HepG2 (cell line): ENCODE measurements at regions not wholly inside any gene's neighbourhood (a gene's known extent, or its start where the extent isn't known, plus 50 kb on each side); places are given as distances from the start of the nearest gene placed in this dataset.

Experiments used
- ATAC-seq: fragments of 200-7000 bp; cut with Tn5 transposase; 3 replicates; pipeline ENCODE4 v1.9.1; 2020; ENCODE audit warnings: mild to moderate bottlenecking, moderate library complexity
- BruUV-seq: library from RNA; stranded (reverse); fragments of 400-500 nt; replicated peaks from 2 replicates; lab custom pipeline; 2021; lab: Mats Ljungman, UMichigan
- CTCF ChIA-PET: fragments of 300-600 bp; formaldehyde crosslinking; extraction: SDS; loops from one replicate; lab custom pipeline; 2021; ENCODE audit warnings: low total read pairs, inconsistent platforms, low intra/inter-chr PET ratio; lab: Yijun Ruan, JAX
- POLR2A ChIA-PET: fragments of 350-600 bp; sonication (Branson Sonifier 250); formaldehyde crosslinking; loops from one replicate; lab custom pipeline; 2020; ENCODE audit warnings: antibody characterized with exemption, inconsistent platforms; lab: Yijun Ruan, JAX
- DNase-seq: peaks from one replicate; pipeline ENCODE4 v3.0.0-alpha.2; 2015; ENCODE audit warnings: low spot score
- FAIRE-seq: peaks from 3 replicates; lab custom pipeline; 2011; peaks lifted over from hg19 to GRCh38; lab: Jason Lieb, UNC
- H2AFZ ChIP-seq: one replicate; pipeline ENCODE4 v1.6.1; 2011; ENCODE audit warnings: low read length, inconsistent platforms
- H3K27ac ChIP-seq: fragments of 300-600 bp; 3 replicates; pipeline ENCODE4 v1.8.0; 2011; ENCODE audit warnings: mixed run types, mild to moderate bottlenecking, mixed read lengths, low read length, inconsistent platforms; ENCODE audit not compliant: insufficient read depth; ENCODE audit errors: extremely low read length
- H3K27me3 ChIP-seq, 2 experiments: fragments of 200-600 bp in 1 of 2; 2 replicates in 1 of 2; 3 replicates in 1 of 2; pipeline versions ENCODE4 v1.6.0 to v1.8.0; 2011; ENCODE audit warnings: low read length in 2 of 2, mild to moderate bottlenecking in 2 of 2, moderate library complexity in 2 of 2, inconsistent platforms in 1 of 2; ENCODE audit not compliant: insufficient read depth in 2 of 2, control insufficient read depth in 1 of 2
- H3K36me3 ChIP-seq, 2 experiments: fragments of 200-600 bp in 1 of 2; replicated peaks in 1 of 2; 2 replicates in 1 of 2; 3 replicates in 1 of 2; pipeline versions ENCODE4 v1.5.1 to v1.8.0; 2011; ENCODE audit warnings: low read length in 2 of 2, inconsistent platforms in 1 of 2; ENCODE audit not compliant: insufficient read depth in 2 of 2, control insufficient read depth in 1 of 2
- H3K4me1 ChIP-seq: 2 replicates; pipeline ENCODE4 v1.5.1; 2012; ENCODE audit warnings: low read length, inconsistent platforms; ENCODE audit not compliant: insufficient read depth
- H3K4me2 ChIP-seq: 2 replicates; pipeline ENCODE4 v1.6.0; 2011; ENCODE audit warnings: low read depth, low read length, inconsistent platforms
- H3K4me3 ChIP-seq, 3 experiments: fragments of 200-600 bp in 1 of 3; sonication (generic), shearing (Covaris generic) in 1 of 3; replicated peaks in 1 of 3; 2 replicates each; pipeline ENCODE4 v1.5.1; 2011 to 2016; ENCODE audit warnings: low read length in 3 of 3, inconsistent platforms in 2 of 3, low read depth in 2 of 3, mild to moderate bottlenecking in 2 of 3, control low read depth in 1 of 3, mixed read lengths in 1 of 3; ENCODE audit not compliant: insufficient read depth in 1 of 3
- H3K79me2 ChIP-seq: one replicate; pipeline ENCODE4 v1.6.1; 2011; ENCODE audit warnings: low read length, inconsistent platforms; ENCODE audit not compliant: insufficient read depth
- H3K9ac ChIP-seq: 2 replicates; pipeline ENCODE4 v1.6.0; 2011; ENCODE audit warnings: mild to moderate bottlenecking, low read depth, low read length, inconsistent platforms; ENCODE audit not compliant: insufficient read depth
- H3K9me3 ChIP-seq: 2 replicates; pipeline ENCODE4 v1.5.1; 2012; ENCODE audit warnings: mild to moderate bottlenecking, low read length
- H4K20me1 ChIP-seq: 2 replicates; pipeline ENCODE4 v1.6.0; 2011; ENCODE audit warnings: inconsistent platforms, mild to moderate bottlenecking, low read length, moderate library complexity; ENCODE audit not compliant: insufficient read depth
- CENPX ChIP-seq: sonication (generic); formaldehyde crosslinking; IDR thresholded peaks from 2 replicates; pipeline ENCODE4 v1.9.0; 2021; ENCODE audit warnings: mild to moderate bottlenecking, missing genetic modification reagents, moderate library complexity
- CREM ChIP-seq, 2 experiments: sonication (generic) in 1 of 2; formaldehyde crosslinking in 1 of 2; IDR thresholded peaks; 2 replicates each; pipeline versions ENCODE4 v1.4.0 to v1.6.1; 2016 to 2020; ENCODE audit warnings: antibody characterized with exemption in 1 of 2, mild to moderate bottlenecking in 1 of 2, missing genetic modification reagents in 1 of 2
- DNMT1 ChIP-seq: sonication (generic); formaldehyde crosslinking; IDR thresholded peaks from 2 replicates; pipeline ENCODE4 v1.5.1; 2020; ENCODE audit warnings: mild to moderate bottlenecking, missing genetic modification reagents
- HDAC6 ChIP-seq: fragments of 200-600 bp; sonication (generic); IDR thresholded peaks from 2 replicates; pipeline ENCODE4 v1.7.0; 2017; ENCODE audit warnings: mild to moderate bottlenecking, antibody characterized with exemption, low read length, low read depth
- IKZF1 ChIP-seq: fragments of 450-650 bp; IDR thresholded peaks from 2 replicates; pipeline ENCODE4 v1.7.1; 2016
- NCOA5 ChIP-seq: sonication (generic); formaldehyde crosslinking; IDR thresholded peaks from 2 replicates; pipeline ENCODE4 v1.4.0; 2020; ENCODE audit warnings: missing genetic modification reagents
- PHF5A ChIP-seq: IDR thresholded peaks from one replicate; pipeline ENCODE4 v1.6.1; 2018; ENCODE audit warnings: low read depth, missing genetic modification reagents; ENCODE audit not compliant: unreplicated experiment
- SAFB2 ChIP-seq: sonication (generic); formaldehyde crosslinking; IDR thresholded peaks from 2 replicates; pipeline ENCODE4 v1.5.1; 2020; ENCODE audit warnings: missing genetic modification reagents, low read depth, mild to moderate bottlenecking, borderline replicate concordance
- ZC3H4 ChIP-seq: sonication (generic); formaldehyde crosslinking; IDR thresholded peaks from 2 replicates; pipeline ENCODE4 v1.4.0; 2020; ENCODE audit warnings: missing genetic modification reagents, borderline replicate concordance
- ZNF703 ChIP-seq: sonication (generic); formaldehyde crosslinking; IDR thresholded peaks from 2 replicates; pipeline ENCODE4 v1.5.1; 2020; ENCODE audit warnings: missing genetic modification reagents, mild to moderate bottlenecking, moderate library complexity, borderline replicate concordance
- WGBS: methylation state at CpG from one replicate; pipeline ENCODE4 v1.1.6; 2017; ENCODE audit warnings: low lambda C conversion rate; 5-methylcytosine and 5-hydroxymethylcytosine counted together
- in situ Hi-C: cut with HindIII; loops from 2 replicates; pipeline ENCODE4 v1.10.0; 2017; ENCODE audit warnings: low pct_unique_long_range_greater_than_20kb; ENCODE audit not compliant: extremely low pct_ligation_motif_present
- intact Hi-C: fragments of 100-400 bp; cut with micrococcal nuclease; formaldehyde crosslinking; loops from one replicate; pipeline ENCODE4 v1.10.0; 2022; ENCODE audit not compliant: unreplicated experiment
- TF ChIP-seq, protein P1 (sequence below): sonication (generic); formaldehyde crosslinking; IDR thresholded peaks from 2 replicates; pipeline ENCODE4 v1.8.1; 2023; ENCODE audit warnings: mild to moderate bottlenecking, inconsistent platforms, moderate library complexity, missing genetic modification reagents, borderline replicate concordance

DNA sequence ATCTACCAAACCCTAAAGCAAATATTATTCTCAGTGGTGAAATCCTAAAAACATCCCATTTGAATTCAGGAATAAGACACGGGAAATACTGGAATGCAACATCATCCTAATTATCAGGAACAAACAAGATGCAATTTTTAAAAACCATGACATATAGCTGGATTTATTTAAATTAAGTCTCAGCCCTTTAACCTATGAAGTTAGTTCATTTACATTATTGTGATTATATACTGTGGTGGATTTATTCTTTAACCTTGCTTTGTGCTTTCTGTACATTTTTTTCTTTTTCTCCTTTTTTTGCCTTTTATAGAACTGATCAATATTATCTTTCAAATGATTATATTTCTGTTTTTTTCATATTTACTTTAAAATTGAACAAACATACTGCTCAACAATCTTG, 59.8 kb upstream of the ARMC2 start:
- Histone ChIP-seq H3K4me2 (no peak overlapping the region), H3K27me3 (no peaks in the 10 kb centered on the region), H4K20me1 (no peaks in the 10 kb centered on the region), H3K9ac (no peak overlapping the region), H3K79me2 (no peaks in the 10 kb centered on the region), H3K4me1 (peaks cover 18% of the 10 kb centered on the region), H2AFZ (no peak overlapping the region), H3K36me3 (no peaks in the 10 kb centered on the region), H3K9me3 (no peaks in the 10 kb centered on the region), H3K27ac (no peak overlapping the region), H3K4me3 (no peak overlapping the region)
- in situ Hi-C loops: no loop called here
- DNase-seq (no peak), FAIRE-seq (no peak), ATAC-seq (no peak)
- no TSS peak for BruUV-seq
- 4% methylated on average over 1 of the region's 1 CpG for WGBS
- no peak for TF ChIP-seq NCOA5
- TF ChIP-seq PHF5A (CRISPR knock-in tag): no peak
- TF ChIP-seq, protein P1, sequence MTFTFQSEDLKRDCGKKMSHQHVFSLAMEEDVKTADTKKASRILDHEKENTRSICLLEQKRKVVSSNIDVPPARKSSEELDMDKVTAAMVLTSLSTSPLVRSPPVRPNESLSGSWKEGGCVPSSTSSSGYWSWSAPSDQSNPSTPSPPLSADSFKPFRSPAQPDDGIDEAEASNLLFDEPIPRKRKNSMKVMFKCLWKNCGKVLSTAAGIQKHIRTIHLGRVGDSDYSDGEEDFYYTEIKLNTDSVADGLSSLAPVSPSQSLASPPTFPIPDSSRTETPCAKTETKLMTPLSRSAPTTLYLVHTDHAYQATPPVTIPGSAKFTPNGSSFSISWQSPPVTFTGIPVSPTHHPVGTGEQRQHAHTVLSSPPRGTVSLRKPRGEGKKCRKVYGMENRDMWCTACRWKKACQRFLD (CRISPR knock-in tag): no peak
- TF ChIP-seq ZNF703 (CRISPR knock-in tag): no peak
- no peak for TF ChIP-seq HDAC6
- no peak for TF ChIP-seq IKZF1
- TF ChIP-seq CREM (IDR thresholded peaks at IDR 0.05): no peak
- no peak for TF ChIP-seq CREM (CRISPR knock-in tag; IDR thresholded peaks at IDR 0.05)
- TF ChIP-seq SAFB2 (CRISPR knock-in tag): no peak
- no peak for TF ChIP-seq DNMT1 (CRISPR knock-in tag)
- TF ChIP-seq CENPX (CRISPR knock-in tag): no peak
- no peak for TF ChIP-seq ZC3H4 (CRISPR knock-in tag)
- CTCF ChIA-PET: no interaction called here
- POLR2A ChIA-PET: no interaction called here
- intact Hi-C loops: no loop called here
